Thoracic aorta (tissue), 2 donors: ENCODE measurements at regions not wholly inside any gene's neighbourhood (a gene's known extent, or its start where the extent isn't known, plus 50 kb on each side); places are given as distances from the start of the nearest gene placed in this dataset.

Experiments used
- ATAC-seq: fragments of 150-250 bp; one replicate; pipeline ENCODE4 v1.8.0; 2017; ENCODE audit warnings: low read depth; ENCODE audit not compliant: insufficient number of reproducible peaks, low FRiP score
- DNase-seq: peaks from one replicate; pipeline ENCODE4 v3.0.0-alpha.2; 2020; ENCODE audit warnings: low spot score
- H3K27ac ChIP-seq, 2 donors: fragments of 200-600 bp; sonication (generic); 1 replicate in 1 of 2; 2 replicates in 1 of 2; pipeline ENCODE4 v1.5.1; 2016; ENCODE audit warnings: mild to moderate bottlenecking in 2 of 2, moderate library complexity in 2 of 2
- H3K27me3 ChIP-seq: fragments of 200-600 bp; sonication (generic); replicated peaks from 2 replicates; pipeline ENCODE4 v1.6.0; 2016; ENCODE audit warnings: mild to moderate bottlenecking; ENCODE audit not compliant: insufficient read depth
- H3K36me3 ChIP-seq: fragments of 200-600 bp; sonication (generic); one replicate; pipeline ENCODE4 v1.5.1; 2016
- H3K4me1 ChIP-seq, 2 donors: fragments of 200-600 bp; sonication (generic); 1 replicate in 1 of 2; 2 replicates in 1 of 2; pipeline versions ENCODE4 v1.5.1 to v1.6.0; 2016; ENCODE audit warnings: low read depth in 2 of 2, mild to moderate bottlenecking in 1 of 2; ENCODE audit not compliant: control insufficient read depth in 1 of 2
- H3K4me3 ChIP-seq: fragments of 200-600 bp; sonication (generic); 2 replicates; pipeline ENCODE4 v1.5.1; 2016; ENCODE audit warnings: mild to moderate bottlenecking
- H3K9me3 ChIP-seq: fragments of 200-600 bp; sonication (generic); 2 replicates; pipeline ENCODE4 v1.5.1; 2016
- CTCF ChIP-seq: fragments of 200-600 bp; sonication (generic); IDR thresholded peaks from one replicate; pipeline ENCODE4 v1.5.1; 2019; ENCODE audit warnings: antibody characterized with exemption

- ATAC-seq = no peak
- DNase-seq = no peak
- Histone ChIP-seq H3K27me3 (no peaks in the 10 kb centered on the region), H3K4me3 (no peak overlapping the region), H3K9me3 (no peaks in the 10 kb centered on the region), H3K27ac (no peak overlapping the region), H3K36me3 (no peaks in the 10 kb centered on the region), H3K4me1 (no peaks in the 10 kb centered on the region)
- no peak for TF ChIP-seq CTCF
These were observed 128.2 kb upstream of the SDK1 start for GRCh38 chr7:3172768-3173280.

- Histone ChIP-seq H3K27me3 (no peaks in the 10 kb centered on the region), H3K27ac (no peak overlapping the region), H3K36me3 (no peaks in the 10 kb centered on the region), H3K9me3 (no peaks in the 10 kb centered on the region), H3K4me1 (no peaks in the 10 kb centered on the region), H3K4me3 (no peak overlapping the region)
- TF ChIP-seq CTCF = no peak
- ATAC-seq (no peak), DNase-seq (no peak)
These were observed 126.4 kb upstream of the SDK1 start for GRCh38 chr7:3174515-3175284.

GRCh38 chr7:3175285-3175902 is 125.7 kb upstream of the SDK1 start:
- Histone ChIP-seq H3K4me1 (no peaks in the 10 kb centered on the region), H3K4me3 (no peak overlapping the region), H3K9me3 (no peaks in the 10 kb centered on the region), H3K27ac (no peak overlapping the region), H3K27me3 (no peaks in the 10 kb centered on the region), H3K36me3 (no peaks in the 10 kb centered on the region)
- ATAC-seq (no peak), DNase-seq (no peak)
- TF ChIP-seq CTCF = no peak

GRCh38 chr7:3176112-3177000 is 124.7 kb upstream of the SDK1 start:
- Histone ChIP-seq H3K27me3 (no peaks in the 10 kb centered on the region), H3K36me3 (no peaks in the 10 kb centered on the region), H3K27ac (no peak overlapping the region), H3K4me3 (no peak overlapping the region), H3K4me1 (no peaks in the 10 kb centered on the region), H3K9me3 (no peaks in the 10 kb centered on the region)
- no peak for ATAC-seq
- DNase-seq = no peak
- TF ChIP-seq CTCF = no peak

GRCh38 chr7:3177271-3177670 is 123.8 kb upstream of the SDK1 start:
- ATAC-seq (no peak), DNase-seq (no peak)
- Histone ChIP-seq H3K36me3 (no peaks in the 10 kb centered on the region), H3K4me3 (no peak overlapping the region), H3K27ac (no peak overlapping the region), H3K27me3 (no peaks in the 10 kb centered on the region), H3K9me3 (no peaks in the 10 kb centered on the region), H3K4me1 (no peaks in the 10 kb centered on the region)
- TF ChIP-seq CTCF = no peak
